ENCODE measurements at regions not wholly inside any gene's neighbourhood (a gene's known extent, or its start where the extent isn't known, plus 50 kb on each side); places are given as distances from the start of the nearest gene placed in this dataset.
"Not testable (repeated sequence)": the region's sequence is repeated elsewhere in the genome, so short reads cannot be mapped to it uniquely, and the experiment has no call there.

GRCh38 chr20:50434321-50434652 lies 75.9 kb upstream of the PTPN1 start:
- no peak for DNase-seq

DNA sequence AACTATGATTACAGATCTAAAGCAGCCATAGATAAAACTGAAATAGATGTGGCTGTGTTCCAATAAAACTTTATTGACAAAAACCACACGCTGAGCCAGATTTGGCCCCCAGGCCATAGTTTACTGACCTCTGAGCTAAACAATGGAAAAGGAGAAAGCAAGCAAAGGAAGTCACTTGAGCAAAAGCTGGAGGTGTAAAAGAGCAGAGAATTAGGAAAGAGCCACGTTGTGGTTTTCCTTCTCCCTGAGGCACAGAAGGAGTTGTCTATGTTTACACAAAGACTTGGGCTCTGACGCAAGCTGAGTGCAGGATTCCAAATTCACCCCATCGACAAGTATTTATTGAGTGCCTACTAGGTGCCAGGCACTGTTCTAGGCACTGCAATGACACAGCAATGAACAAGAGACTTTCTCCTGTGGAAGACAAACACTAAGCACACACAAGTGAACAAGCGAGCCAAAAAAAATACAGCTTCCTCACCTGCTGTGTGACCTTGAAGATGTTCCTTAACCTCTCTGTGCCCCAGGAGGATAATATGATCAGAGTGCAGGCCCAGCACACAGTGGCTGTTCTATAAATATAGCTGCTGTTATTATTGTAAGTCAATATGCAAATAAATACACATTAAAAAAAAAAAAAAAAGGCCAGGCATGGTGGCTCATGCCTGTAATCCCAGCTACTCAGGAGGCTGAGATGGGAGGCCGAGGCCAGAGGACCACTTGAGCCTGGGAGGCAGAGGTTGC lies 75.4 kb upstream of the PTPN1 start:
- DNase-seq: no peak

DNA sequence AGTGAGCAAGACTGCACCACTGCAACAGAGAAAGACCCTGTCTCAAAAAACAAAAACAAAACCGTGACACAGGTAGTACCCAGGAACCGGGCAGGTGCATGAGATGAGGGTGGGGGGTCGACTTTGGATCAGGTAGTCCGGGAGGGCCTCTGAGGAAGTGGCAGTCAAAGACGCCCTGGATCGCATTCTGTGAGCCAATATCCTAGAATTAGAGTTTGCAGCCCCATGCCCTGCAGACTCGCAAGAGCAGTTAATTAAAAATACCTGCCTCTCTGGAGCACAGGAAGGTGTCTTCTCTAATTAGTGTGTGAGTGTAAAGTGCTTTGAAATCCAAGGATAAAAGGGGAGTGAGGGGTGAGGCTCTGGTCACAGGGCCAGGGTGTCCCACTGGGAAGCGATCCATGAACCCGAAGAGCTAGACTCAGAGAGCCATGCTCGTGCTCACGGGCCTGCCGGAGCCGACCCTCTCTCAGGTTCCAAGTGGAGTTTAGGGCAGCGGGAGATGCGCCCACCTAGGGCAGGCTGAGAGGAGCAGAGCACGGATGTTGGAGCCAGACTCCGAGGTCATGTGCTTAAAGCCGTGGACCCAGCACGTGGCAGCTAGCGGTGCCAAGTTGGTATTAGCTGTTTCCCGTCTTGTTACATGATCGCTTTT lies 74.7 kb upstream of the PTPN1 start:
- no peak for DNase-seq

- DNase-seq: no peak
Observed at GRCh38 chr20:50436052-50436656, 74.0 kb upstream of the PTPN1 start.

- no peak for DNase-seq
Observed at GRCh38 chr20:50436696-50437095, 73.5 kb upstream of the PTPN1 start.

GRCh38 chr20:50438986-50439407 lies 71.2 kb upstream of the PTPN1 start:
- DNase-seq: no peak

- no peak for DNase-seq
Observed at GRCh38 chr20:50439539-50440453, 70.4 kb upstream of the PTPN1 start.

- DNase-seq: no peak
Observed at GRCh38 chr20:50442512-50442911, 67.7 kb upstream of the PTPN1 start.

- DNase-seq: no peak
Observed at GRCh38 chr20:50445354-50446151, 64.6 kb upstream of the PTPN1 start.

GRCh38 chr20:50446351-50447101 lies 63.7 kb upstream of the PTPN1 start:
- DNase-seq: no peak

DNA sequence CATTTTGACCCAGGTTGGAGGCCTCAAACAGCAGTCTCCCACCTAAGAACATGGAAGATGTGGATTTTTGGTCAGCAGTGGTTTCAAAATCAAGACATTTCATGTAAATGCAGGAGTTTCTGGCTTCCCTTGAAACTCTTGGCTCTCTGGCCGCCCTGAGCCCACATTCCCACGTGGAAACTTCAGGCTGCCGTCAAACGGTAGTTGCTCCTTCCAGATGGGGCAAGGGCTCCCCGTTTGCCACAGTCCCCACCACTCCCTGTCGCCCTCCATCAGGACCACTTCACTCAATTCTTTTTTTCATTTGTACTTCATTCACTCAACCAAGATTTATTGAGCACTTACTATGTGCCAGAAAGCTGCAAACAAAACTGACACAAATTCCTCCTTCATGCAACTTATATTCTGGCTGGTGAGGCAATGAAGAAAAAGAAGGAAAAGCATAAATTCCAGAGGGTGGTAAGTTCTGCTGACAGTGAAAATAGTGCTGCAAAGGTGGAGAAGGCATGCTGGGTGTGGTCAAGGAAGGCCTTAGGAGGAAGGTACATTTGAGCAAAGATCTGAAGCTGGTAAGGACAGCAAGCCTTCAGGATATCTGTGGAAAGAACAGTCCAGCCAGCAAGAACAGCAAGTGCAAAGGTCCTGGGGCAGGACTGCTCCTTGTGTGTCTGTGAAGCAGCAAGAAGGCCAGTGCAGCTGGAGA lies 62.9 kb upstream of the PTPN1 start:
- no peak for DNase-seq

DNA sequence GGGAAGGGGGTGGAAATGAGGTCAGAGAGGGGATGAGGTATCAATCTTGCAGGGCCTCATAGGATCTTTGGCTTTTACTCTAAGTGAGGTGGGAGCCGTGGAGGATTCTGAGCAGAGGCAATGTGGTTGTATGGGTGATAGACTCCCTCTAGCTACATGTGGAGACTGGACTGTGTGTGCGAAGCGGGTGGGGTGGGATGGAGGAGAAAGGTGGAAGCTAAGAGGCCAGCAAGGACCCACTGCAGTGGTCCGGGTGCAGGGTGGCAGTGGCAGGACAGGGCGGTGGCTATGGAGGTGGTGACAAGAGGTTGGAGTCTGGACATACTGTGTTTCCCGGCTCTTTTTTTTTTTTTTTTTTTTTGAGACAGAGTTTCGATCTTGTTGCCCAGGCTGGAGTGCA lies 62.4 kb upstream of the PTPN1 start:
- no peak for DNase-seq

GRCh38 chr20:50448625-50449403 lies 61.4 kb upstream of the PTPN1 start:
- DNase-seq: not testable (repeated sequence)

GRCh38 chr20:50449738-50450492 lies 60.3 kb upstream of the PTPN1 start:
- no peak for DNase-seq

DNA sequence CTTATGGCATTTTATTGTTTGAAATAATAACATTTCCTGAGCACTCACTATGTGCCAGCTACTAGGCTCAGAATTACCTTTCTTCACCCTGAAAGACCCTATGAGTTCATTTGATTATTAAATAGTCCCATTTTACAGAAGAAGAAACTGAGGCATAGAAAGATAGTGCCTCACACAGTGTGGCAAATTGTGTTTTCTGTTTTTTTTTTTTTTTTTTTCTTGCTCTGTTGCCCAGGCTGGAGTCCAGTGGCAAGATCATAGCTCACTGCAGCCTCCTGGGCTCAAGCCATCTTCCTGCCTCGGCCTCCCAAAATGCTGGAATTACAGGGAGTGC lies 59.7 kb upstream of the PTPN1 start:
- no peak for DNase-seq

DNA sequence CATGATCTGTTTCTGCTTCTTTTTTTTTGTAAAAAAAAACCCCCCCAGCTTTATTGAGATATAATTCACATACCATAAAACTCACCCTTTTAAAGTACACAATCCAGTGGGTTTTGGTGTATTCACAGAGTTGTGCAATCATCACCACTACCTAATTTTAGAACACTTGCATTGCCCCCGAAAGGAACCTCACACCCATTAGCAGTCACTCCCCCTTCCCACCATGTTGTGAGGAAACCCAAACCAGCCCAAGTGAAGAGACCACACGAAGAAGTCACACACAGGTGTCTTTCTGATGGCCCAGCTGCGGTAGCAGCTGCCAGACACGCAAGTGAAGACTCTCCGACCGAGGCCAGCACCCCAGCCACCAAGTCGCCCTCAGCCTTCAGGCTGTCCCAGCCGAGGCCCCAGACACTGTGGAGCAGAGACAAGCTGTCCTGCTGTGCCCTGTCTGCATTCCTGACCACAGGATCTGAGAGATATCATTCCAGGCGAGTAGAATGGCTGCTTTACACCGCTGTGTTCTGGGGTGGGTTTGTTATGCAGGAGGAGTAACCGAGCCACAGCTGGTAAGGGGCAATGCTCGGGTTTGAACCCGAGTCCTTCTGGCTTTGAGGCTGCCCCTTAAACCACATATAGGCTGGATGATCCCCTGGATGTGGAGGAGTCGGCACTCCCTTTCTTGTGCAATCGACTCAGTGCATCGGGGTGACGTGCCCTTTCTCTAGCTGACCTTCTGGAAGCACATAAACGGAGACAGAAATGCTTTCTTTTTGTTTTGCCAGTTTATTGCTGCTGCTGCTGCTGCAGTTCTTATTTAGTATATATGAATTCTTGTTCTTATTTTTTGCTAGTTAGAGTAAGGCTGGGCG lies 59.1 kb upstream of the PTPN1 start:
- DNase-seq: no peak

DNA sequence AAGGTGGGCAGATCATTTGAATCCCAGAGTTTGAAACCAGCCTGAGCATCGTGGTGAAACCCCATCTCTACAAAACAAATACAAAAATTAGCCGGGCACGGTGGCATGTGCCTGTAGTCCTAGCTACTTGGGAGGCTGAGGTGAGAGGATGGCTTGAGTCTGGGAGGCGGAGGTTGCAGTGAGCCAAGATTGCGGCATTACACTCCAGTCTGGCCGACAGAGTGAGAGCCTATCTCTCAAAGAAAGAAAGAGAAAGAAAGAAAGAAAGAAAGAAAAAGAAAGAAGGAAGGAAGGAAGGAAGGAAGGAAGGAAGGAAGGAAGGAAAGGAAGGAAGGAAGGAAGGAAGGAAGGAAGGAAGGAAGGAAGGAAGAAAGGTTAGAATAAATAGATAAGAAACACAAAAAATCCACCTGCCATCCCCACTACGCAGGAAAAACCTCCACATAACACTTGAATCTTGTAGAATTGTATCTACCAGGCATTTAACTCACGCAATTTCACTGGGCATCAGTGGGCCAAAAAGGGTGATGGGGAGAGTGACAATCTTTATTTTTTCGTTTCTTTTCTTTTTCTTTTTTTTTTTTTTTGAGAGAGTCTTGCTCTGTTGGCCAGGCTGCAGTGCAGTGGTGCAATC lies 58.3 kb upstream of the PTPN1 start:
- not testable (repeated sequence) for DNase-seq
